Eye (tissue), 1 donor: ENCODE measurements at regions not wholly inside any gene's neighbourhood (a gene's known extent, or its start where the extent isn't known, plus 50 kb on each side); places are given as distances from the start of the nearest gene placed in this dataset.
A peak's percentile ranks its signal among the peaks of the same experiment; 100 is the strongest.
"Not testable (repeated sequence)": the region's sequence is repeated elsewhere in the genome, so short reads cannot be mapped to it uniquely, and the experiment has no call there.

ENCODE experiments used
- DNase-seq: peaks from one replicate; pipeline ENCODE4 v3.0.0-alpha.2; 2015

DNA sequence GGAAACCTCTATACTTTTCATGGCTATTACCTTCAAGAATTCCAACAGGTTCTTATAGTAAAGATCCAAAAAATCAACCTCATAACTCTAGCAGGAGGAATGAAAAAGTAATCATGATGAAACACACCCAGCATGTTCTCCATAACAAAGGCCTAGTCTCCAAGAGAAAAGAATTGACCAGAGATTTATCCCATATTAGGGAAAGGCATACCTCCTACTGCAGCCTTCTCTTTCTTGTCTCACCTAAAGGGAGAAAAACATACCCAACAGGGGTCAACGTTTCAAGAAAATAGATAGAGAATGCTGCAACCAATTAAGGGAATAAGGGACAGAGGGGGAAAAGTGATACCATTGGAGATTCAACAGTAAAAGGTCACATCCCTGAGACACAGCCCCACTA is 262.5 kb downstream of the FRK start:
- no peak for DNase-seq

DNA sequence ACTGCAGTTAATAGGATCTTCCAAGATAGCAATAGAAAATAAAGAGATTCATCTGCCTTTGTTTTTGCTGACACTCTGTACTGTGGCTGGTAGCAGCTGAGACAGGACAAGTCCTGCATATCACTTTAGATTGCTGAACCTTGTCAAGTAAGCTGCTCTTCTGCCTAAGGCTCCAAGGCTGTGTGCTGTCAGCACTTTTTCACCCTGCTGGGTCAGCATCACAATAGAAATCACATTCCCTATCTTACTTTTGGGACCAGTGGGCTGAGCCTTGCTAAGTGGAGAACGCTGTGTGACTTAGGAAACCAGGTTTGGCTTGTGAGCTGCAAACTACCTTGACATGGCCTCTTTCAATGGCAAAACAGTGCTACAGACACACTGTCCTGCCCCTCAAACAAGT is 263.9 kb downstream of the FRK start:
- no peak for DNase-seq

DNA sequence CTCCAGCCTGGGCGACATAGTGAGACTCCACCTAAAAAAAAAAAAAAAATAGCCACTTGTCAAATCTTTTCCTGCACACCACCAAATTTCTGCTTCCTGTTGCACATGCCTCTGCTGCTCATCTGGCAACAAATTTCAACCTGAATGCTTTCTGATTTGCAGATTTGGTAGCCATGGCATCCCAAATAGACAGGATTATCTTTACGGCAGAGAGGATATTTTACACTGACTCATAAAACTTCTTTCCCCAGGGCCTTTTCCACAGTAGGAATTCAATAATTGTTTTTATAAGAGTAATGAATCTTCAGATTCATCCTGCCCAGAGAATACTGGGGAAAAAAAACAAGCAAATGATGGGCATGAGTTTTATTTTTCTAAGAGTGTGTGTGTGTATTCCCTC is 264.6 kb downstream of the FRK start:
- no peak for DNase-seq

DNA sequence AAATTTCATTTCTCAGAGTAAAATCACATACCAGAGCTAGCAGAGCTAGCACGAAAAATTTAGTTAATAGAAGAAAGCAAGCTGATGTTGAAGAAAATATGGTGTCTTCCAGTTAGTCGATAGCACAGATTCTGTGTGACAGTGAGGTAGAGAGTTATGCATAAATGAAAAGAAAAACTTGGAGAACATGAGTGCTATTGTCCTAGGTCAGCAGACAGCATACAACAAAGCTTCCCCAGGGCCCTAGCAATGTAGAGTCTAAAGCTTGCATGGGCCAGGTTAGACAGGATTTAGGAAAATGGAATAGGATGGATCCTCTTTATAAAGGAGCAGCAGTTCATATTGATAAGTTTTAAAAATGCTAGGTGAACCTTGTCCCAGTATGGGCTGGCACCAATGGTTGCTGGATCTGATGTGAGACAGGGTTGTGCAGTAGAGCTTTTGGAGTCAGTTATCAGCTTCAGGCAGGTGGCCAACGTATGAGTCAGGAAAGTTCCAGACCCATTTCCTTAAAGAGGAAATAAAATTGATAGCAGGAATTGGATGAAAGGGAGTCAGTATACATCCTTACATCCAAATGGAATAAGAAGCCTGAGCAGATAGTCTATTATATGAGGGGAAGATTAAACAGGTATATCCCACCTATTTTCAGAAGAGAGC is 277.2 kb downstream of the FRK start:
- no peak for DNase-seq

DNA sequence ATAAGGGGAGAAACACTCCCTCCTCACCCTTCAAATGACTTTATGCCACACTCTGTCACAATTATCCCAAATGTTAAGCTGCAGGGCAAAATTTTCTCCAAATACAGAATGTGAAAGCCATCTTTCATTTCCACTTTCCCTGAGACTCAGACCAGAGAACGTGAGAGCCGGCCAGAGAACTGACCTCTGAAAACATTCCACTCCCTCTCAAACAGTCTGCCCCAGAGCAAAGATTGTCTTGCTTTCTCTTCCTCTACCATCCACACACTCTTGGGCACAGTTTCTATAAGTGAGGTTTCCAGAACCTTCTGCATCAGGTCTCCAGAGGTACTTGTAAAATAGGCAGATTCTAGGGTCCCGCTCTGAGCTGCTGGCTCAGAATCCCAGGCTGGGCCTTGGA is 278.1 kb downstream of the FRK start:
- no peak for DNase-seq

DNA sequence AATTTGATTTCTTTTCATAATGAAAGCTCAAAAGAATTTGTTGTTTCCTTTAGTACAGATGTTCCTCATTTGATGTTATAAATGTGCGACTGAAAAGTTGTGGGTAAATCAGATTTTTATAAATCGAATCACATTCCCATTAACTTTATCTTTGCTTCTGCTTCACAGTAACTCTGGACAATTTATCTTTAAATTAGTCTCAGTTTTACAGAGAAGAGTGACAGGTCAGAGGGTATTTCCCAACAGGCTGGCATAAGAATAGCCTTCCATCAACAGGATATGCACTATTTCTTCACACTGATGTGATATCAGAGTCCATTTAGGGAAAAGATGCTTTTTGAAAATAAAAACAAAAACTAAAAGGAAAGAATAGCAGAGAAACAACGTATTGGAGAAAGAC is 286.9 kb downstream of the FRK start:
- no peak for DNase-seq

DNA sequence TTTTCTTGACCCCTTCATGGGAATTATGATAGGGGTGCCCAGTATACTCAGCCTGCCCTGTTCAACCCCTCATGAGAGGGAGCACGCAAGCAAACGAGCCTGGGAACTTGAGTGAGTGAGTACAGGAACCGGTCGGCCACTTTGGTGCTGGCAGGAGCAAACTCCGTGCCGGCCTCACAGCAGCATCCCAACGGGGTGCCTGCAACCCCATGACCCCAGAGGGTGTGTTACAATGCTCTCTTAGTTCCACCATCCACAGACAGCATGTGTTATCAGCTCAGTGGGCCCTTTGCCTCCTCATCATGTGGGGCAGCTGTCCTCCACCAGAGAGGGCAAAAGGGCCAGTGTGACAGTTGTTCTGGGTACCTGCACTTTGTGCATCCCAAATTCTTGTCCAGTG is 289.8 kb downstream of the FRK start:
- no peak for DNase-seq

DNA sequence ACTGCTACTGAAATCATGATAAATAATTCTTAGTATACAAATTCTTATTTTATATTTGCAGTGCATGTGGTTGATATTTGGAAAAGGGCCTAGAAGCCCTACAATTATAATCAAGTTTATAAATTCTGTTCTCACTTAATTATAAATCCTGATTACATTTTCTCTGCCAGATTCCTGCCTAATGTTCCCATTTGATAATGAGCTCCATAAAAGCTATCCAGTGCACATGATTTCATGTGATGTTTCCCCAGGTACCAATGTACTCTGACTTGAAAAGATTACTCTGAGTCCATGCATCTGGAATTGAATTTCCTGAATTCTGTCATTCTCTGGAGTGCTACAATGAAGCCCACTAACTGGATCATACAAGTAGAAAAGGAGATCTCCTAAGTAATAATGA is 292.2 kb downstream of the FRK start:
- DNase-seq = no peak

DNA sequence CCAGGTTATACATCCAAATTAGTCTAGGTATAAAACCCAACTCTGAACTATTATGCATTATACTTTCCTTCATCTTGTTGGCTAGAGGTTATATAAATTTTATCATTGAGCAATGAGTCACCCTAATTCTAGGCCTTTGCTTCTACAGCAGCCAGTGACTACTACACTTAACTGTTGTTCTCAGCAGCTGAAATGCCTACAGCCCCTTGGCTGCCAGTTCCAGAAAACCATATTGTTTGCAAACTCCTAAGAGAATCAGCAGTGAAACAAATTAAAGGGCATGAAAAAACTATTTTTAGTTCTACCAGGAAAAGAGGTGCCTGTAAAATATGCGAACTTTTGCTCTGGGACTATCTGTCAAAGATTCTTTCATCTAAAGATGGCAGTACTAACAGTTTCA is 292.8 kb downstream of the FRK start:
- no peak for DNase-seq

DNA sequence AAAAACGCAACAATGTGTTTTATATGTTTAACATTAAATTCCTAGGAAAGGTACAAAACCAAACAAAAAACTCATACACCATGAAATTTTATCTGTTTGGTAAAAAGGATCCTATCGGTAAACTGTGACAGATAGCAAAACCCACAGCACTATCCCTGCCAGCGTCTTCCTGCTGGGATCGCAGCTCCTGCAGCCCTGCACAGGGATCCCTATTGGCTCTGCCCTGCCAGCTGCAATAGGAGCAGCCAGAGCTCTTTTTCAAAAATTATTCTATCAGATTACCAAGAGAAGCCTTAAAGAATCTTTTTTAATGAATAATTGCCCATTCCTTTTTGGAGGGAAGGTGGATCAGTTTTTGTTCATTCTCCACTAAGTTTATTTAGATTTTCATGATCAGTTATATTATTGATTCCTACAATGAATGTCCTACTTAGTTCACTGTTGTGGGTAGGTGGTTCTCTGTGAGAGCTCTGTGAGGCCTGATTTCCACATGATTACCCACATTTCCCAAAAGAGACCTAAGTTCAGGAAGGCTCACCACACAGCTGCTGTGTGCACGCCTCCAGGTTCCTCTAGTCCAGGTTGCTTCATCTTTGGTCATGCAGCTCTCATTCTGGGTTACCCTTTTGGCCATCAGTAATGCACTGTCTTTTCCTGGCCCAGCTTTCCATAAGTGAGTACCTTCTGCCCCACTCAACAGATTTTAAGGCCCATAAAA is 293.8 kb downstream of the FRK start:
- peak; percentile 31 for DNase-seq

DNA sequence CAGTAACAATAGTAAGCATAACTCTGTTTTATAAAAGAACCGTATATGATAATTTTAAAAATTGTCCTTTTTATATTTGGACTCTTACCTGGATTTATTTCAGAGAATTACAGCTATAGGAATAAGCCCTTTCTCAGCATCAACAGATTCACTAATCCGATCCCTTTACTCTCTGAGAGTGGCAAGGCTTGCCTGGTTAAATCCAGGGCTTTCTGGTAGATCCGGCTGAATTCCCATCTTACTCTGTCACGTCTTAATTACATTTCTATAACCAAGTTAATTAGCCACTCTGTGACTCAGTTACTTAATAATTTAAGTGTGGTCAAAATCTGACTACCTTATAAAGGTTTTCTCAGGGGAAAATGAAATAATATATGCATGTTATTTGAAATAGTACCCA is 294.7 kb downstream of the FRK start:
- no peak for DNase-seq

DNA sequence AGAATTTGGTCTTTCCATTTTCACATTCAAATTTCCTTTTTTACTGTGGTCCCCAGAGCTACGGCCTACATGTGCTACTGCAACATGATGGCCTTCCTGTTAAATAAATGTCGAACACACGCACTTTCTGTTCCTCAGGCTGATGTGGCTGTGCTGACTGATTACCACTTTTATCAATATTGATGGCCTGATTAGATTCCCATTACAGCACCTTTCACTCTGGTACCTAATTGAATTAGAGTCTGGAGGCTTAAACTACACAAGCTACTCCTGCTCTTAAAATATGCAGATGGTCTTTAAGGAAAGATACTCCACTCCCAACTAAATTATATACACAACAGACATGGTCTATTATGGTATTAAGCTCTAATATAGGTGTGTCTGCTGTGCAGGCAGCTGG is 301.6 kb downstream of the FRK start:
- no peak for DNase-seq

DNA sequence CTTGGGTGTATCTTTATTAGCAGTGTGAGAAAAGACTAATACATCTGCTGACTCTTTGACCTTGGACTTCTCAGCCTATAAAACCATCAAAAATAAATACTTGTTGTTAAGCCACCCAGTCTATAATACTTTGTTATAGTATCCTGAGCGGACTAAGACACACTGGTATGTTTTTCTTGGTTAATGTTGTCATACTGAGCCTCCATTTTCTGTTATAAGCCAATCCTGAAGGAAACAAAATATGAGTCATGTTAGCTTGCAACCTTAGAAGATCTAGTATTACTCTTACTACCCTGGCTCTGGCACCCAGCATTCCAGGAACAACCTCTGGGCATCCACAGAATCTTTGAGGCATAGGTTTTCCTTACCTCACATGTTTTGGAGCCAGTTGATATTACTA is 307.2 kb downstream of the FRK start:
- DNase-seq = no peak

DNA sequence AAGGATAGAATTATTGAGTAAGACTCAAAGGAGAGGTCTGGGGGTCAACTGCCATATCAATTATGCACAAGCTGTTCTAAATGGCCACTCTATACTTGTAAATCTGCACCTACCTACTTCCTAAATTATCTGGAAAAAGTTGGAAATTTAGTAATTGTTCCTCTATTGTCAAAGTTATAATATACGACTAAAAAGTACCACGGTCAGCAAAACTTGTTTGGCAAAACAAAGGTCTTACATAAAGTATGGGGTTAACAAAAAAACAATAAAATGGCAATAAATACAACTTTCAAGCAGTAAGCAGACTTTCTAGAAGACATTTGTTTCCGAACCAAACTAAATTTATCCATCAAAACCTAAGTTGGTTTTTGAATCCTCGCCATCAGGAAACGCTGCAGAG is 309.7 kb downstream of the FRK start:
- no peak for DNase-seq

DNA sequence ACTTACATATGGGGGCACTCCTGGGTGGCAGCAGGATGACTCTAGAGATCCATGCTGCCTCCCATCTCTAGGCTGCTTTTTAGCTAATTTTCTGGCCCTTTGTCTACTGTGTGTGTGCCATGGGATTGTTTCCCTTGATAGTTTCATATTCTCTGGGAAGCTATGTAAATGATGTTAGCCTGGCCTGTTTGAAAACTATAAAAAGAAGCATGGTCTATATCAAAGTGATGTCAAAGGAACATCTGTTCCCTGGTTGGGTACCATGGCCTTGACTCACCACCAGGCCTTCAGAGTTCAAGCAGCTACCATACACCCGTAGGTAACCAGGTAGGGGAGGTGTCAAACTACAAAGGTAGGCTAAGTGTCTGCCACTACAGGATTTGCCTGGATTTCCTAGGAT is 310.4 kb downstream of the FRK start:
- no peak for DNase-seq

DNA sequence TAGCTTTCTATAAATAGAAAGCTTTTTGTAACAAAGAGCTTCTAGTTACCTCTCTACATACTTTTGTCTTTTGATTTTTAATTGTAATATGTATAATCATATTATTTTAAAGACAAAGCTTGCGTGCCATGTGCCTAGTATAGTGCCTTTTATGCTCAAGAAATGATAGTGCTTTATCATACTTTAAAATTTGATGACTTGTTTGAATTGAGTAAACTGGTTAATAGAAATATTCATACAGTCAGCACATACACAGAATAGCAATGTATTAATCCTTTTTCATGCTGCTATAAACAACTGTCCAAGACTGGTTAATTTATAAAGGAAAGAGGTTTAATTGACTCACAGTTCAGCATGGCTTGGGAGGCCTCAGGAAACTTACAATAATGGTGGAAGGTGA is 313.0 kb downstream of the FRK start:
- no peak for DNase-seq

DNA sequence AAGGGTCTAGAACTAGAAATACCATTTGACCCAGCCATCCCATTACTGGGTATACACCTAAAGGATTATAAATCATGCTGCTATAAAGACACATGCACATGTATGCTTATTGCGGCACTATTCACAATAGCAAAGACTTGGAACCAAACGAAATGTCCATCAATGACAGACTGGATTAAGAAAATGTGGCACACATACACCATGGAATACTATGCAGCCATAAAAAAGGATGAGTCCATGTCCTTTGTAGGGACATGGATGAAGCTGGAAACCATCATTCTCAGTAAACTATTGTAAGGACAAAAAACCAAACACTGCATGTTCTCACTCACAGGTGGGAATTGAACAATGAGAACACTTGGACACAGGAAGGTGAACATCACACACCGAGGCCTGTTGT is 314.1 kb downstream of the FRK start:
- DNase-seq = not testable (repeated sequence)

DNA sequence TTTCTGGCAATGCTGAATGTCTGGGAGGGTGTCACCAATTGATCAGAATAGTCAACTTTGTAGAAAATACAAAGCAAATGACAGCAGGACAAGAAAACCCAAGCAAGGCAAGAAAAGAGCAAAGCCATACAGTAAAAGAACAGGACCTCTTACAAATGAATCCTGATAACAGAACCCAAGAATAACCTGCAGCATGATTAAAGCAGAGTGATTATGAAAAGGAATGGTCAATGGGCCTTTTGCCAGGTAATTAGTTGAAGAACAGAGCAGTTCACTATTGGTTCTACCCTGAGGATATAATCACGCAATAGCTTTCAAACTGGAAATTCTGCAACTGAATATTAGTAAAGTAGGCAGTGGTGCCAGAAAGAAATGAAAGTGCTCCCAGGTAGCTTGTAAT is 319.8 kb downstream of the FRK start:
- no peak for DNase-seq

DNA sequence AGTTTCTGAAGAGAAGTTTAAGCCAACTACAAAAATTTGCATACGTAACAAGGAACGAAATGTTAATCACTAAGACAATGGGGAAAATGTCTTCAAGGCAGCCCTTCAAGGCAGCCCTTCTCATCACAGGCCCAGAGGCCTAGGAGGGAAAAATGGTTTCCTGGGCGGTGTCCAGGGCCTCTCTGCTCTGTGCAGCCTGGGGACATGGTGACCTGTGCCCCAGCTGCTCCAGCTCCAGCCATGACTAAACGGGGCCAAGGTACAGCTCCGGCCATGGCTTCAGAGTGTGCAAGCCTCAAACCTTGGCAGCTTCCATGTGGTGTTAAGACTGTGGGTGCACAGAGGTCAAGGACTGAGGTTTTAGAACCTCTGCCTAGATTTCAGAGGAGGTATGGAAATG is 325.1 kb downstream of the FRK start:
- no peak for DNase-seq

DNA sequence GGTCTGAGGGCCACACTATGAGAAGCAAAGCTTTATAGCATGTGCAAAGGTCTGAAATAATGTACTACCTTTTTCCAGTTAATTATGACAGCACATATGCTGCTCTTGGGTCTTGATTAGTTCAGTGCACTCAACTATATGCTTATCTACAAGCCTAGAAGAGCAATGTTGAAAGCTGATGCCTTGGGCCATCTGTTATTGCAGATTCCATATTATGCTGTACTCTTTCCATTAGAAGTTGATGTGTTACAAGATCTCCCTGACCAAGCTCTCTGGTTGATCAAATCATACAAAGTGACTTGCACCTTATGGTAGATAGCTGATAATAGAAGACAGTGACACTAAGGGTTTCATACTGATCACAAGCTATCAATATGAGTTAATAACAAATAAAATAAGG is 327.3 kb downstream of the FRK start:
- no peak for DNase-seq

DNA sequence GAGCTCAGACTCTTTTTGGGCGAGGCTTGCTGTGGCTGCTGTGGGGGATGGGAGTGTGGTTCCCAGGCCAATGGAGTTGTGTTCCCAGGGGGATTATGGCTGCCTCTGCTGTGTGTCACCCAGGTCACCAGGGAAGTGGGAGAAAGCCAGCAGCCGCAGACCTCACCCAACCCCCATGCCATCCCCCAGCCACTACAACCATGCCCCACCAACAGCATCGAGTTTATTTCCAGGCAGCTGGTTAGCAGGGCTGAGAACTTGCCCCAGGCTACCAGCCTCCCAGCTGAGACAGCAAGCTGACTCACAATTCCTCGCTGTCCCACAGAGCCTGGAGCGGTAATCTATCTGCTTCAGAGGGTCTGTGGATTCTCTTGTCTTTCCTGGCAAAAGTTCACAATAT is 331.7 kb downstream of the FRK start:
- no peak for DNase-seq

DNA sequence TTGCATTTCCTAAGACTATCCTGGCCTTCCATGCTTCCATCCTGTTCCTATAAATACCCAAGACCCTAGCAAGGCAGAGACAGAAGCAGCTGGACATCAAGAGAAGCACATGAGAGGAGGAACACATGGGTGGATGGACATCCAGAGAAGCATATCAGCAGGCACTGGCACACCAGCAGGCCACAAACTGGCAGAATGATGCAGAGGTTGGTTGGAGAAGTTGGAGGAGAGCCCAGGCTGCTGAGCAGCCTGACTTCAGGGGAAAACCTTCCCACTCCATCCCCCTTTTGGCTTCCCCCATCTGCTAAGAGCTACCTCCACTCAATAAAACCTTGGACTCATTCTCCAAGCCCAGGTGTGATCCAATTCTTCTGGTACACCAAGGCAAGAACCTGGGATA is 332.5 kb downstream of the FRK start:
- no peak for DNase-seq

DNA sequence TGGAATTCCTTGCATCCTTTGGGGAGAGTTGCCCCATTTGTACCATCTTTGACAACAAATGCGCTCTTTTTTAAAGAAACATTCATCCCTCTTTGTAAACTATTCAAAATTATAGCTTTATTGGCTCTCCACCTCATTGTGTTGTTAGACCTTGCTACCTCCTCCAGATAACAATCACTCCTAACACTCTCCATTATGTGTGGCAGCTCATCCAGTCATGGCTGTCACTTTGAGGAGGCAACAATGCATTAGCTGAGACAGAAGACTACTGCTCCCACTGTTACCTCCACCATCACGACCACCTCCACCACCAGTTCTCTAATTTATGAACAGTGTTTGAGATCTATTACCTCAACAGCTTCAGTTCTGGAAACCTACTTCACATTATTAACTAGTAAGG is 339.1 kb downstream of the FRK start:
- no peak for DNase-seq

DNA sequence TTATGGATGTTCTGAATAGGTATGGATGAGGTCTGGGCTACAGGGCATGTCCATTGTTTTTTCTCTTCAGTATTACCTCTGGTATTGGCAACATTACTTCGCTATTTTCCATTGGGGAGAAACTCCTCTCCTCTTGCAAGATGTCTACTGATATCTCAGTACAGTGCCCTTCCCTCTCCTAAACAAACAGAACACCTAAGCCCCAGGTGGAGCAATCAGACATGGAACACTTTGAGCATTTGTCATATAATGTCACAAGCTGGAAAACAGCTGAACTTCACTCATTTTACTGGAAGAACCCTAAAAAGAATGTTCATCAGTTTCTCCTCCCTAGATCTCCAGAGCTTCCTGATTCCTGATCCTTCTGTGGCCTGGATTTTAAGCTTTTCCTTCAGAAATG is 339.8 kb downstream of the FRK start:
- DNase-seq = no peak

DNA sequence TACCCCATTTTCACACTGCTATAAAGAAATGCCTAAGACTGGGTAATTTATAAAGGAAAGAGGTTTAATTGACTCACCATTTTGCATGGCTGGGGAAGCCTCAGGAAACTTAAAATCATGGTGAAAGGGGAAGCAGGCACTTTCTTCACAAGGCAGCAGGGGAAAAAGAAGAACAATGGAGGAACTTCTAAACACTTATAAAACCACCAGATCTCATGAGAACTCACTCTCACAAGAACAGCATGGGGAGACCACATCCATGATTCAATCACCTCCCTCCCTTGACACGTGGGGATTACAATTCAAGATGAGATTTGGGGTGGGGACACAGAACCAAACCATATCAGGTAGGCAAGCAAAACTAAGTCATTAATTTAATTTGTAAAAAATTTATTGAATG is 343.2 kb downstream of the FRK start:
- DNase-seq = no peak
